ENCODE measurements at regions not wholly inside any gene's neighbourhood (a gene's known extent, or its start where the extent isn't known, plus 50 kb on each side); places are given as distances from the start of the nearest gene placed in this dataset.

GRCh38 chr5:6236858-6237481 is 141.4 kb downstream of the MED10 start:
- CTCF ChIA-PET: no interaction called here
- TF ChIP-seq CTCF (IDR thresholded peaks at IDR 0.05; ENCODE audit: unreplicated experiment): no peak

DNA sequence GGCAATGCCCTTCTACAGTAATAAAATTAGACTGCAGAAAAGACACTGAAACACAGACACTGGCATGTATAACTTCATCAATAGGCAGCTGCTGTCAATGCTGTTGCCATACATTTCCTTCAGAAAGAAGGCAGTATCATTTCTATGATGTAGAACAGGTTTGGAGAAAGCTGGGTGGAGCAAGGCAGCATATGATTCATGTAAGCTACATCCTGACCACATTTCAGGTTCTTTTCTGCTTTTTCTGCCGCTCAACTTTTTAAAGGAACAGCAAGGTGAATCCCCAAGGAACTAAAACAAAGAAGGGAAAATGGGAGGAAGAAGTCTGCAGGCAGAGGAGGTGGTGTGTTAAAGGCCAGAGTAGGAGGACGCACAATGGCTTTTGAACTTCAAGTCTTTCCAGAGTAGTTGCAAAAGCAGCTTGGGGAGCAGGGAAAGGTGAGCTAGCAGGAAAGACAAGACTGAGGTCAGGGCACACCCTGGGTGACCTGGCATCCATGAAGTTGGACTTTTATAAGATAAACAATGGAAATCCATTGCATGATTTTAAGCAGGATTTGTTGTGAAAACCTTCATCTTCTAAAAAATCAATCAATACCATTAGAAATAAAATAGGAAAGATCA is 142.1 kb downstream of the MED10 start:
- intact Hi-C loops (cut with micrococcal nuclease; ENCODE audit: unreplicated experiment): no loop called here
- DNase-seq: no peak
- Mint-ChIP-seq H3K27ac (ENCODE audit: unreplicated experiment) (no peak overlapping the region), H3K9me3 (ENCODE audit: low read depth, unreplicated experiment) (peaks cover 15% of the 10 kb centered on the region), H3K36me3 (ENCODE audit: insufficient read depth, unreplicated experiment) (no peaks in the 10 kb centered on the region), H3K4me1 (ENCODE audit: low read depth, unreplicated experiment) (peaks cover 7% of the 10 kb centered on the region), H3K27me3 (ENCODE audit: unreplicated experiment) (no peaks in the 10 kb centered on the region), H3K4me3 (ENCODE audit: low read depth, unreplicated experiment) (no peak overlapping the region)
- no peak for TF ChIP-seq CTCF (IDR thresholded peaks at IDR 0.05; ENCODE audit: unreplicated experiment)
- CTCF ChIA-PET: no interaction called here
- no TSS peak for BruUV-seq (replicated peaks)

More at GRCh38 chr5:6236858-6237481, 141.4 kb downstream of the MED10 start:
- H3K4me1 Mint-ChIP-seq (ENCODE audit: low read depth, unreplicated experiment): peaks cover 7% of the 10 kb centered on the region
- intact Hi-C loops (cut with micrococcal nuclease; ENCODE audit: unreplicated experiment): no loop called here
- no peaks in the 10 kb centered on the region for H3K27me3 Mint-ChIP-seq (ENCODE audit: unreplicated experiment)
- H3K27ac Mint-ChIP-seq (ENCODE audit: unreplicated experiment): no peak overlapping the region
- BruUV-seq (replicated peaks): no TSS peak
- H3K36me3 Mint-ChIP-seq (ENCODE audit: insufficient read depth, unreplicated experiment): no peaks in the 10 kb centered on the region
- DNase-seq: no peak
- H3K4me3 Mint-ChIP-seq (ENCODE audit: low read depth, unreplicated experiment): no peak overlapping the region
- peaks cover 15% of the 10 kb centered on the region for H3K9me3 Mint-ChIP-seq (ENCODE audit: low read depth, unreplicated experiment)

DNA sequence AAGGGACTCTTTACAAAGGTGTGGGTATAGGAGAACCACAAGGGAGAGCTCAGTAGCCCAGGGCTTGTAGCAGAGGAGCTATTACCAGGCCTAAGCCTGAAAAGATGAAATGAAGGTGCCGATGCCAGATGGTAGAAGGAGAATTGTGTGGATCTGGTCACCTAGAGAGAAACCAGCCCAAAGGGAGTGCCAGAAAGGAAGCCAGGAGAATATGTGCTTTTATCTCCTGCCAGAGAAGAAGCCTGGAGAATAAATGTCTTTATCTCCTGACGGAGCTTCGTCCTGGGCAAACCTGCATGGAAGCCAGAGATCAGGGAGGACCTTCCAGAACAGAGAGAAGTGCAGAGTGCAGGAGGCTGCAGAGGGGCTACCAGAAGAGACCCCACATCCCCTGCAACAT is 142.6 kb downstream of the MED10 start:
- intact Hi-C loops (cut with micrococcal nuclease; ENCODE audit: unreplicated experiment): no loop called here
- CTCF ChIA-PET: no interaction called here
- no TSS peak for BruUV-seq (replicated peaks)
- Mint-ChIP-seq H3K4me3 (ENCODE audit: low read depth, unreplicated experiment) (no peak overlapping the region), H3K27ac (ENCODE audit: unreplicated experiment) (no peak overlapping the region), H3K4me1 (ENCODE audit: low read depth, unreplicated experiment) (peaks cover 7% of the 10 kb centered on the region), H3K27me3 (ENCODE audit: unreplicated experiment) (no peaks in the 10 kb centered on the region), H3K9me3 (ENCODE audit: low read depth, unreplicated experiment) (peaks cover 10% of the 10 kb centered on the region), H3K36me3 (ENCODE audit: insufficient read depth, unreplicated experiment) (no peaks in the 10 kb centered on the region)
- no peak for DNase-seq
- no peak for TF ChIP-seq CTCF (IDR thresholded peaks at IDR 0.05; ENCODE audit: unreplicated experiment)

DNA sequence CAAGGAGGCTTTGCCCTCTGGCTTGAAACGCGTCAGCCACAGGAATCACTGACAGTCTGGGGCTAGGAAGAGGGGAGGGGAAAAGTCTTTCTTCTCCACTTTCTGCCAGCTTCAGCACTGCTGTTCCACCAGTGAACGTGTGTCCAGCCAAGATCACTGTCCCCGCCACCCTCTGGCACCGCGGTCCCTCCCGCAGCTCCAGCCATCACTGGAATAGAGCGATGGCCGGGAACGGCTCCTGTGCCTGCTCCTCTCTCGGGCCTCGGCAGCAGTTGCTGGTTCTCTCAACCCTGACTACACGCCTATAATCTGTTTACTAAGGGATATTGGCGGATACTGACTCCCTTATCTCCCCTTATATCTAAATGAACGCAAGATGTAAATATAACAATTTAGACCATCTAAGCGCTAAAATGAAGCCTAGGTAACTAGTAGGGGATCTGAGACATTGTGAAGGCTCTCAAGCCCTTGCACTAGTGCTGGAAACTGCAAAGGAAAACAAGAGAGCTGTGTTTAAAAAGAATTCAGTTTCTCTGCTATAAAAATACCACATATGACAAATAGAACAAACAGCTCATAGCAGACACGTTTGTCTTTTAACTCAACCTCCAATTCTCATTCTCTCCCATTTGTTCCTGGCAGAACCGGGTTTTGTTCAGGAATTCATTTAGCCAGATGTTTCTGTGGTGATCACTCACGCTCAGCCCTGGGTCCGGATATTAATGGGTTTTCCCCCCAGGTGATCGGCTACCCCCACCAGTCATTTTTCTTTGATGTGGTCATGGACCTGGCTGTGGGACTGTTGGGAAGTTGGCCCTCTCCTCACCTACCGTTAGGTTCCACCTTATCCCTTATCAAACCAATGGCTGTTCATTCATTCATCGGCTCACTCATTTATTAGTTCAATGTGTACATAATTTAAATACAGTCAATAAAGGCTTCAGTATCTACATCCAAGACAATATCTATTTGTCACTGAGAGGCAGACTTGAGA is 149.8 kb downstream of the MED10 start:
- no peak for TF ChIP-seq CTCF (IDR thresholded peaks at IDR 0.05; ENCODE audit: unreplicated experiment)
- CTCF ChIA-PET: no interaction called here
- Mint-ChIP-seq H3K4me1 (ENCODE audit: low read depth, unreplicated experiment) (no peaks in the 10 kb centered on the region), H3K27ac (ENCODE audit: unreplicated experiment) (no peak overlapping the region), H3K27me3 (ENCODE audit: unreplicated experiment) (no peaks in the 10 kb centered on the region), H3K9me3 (ENCODE audit: low read depth, unreplicated experiment) (peaks cover 14% of the 10 kb centered on the region), H3K36me3 (ENCODE audit: insufficient read depth, unreplicated experiment) (no peaks in the 10 kb centered on the region), H3K4me3 (ENCODE audit: low read depth, unreplicated experiment) (no peak overlapping the region)
- DNase-seq: no peak
- intact Hi-C loops (cut with micrococcal nuclease; ENCODE audit: unreplicated experiment): no loop called here
- BruUV-seq (replicated peaks): no TSS peak

All from Calu3 (cell line).